Caco-2 (cell line): ENCODE measurements at regions not wholly inside any gene's neighbourhood (a gene's known extent, or its start where the extent isn't known, plus 50 kb on each side); places are given as distances from the start of the nearest gene placed in this dataset.

Source experiments
- BruUV-seq: library from RNA; stranded (reverse); fragments of 400-500 nt; replicated peaks from 2 replicates; lab custom pipeline; 2021; lab: Mats Ljungman, UMichigan
- CTCF ChIA-PET: fragments of 300-600 bp; sonication (Branson Sonifier 250); formaldehyde crosslinking; loops from one replicate; lab custom pipeline; 2022; ENCODE audit warnings: antibody characterized with exemption; lab: Charles Lee
- POLR2A ChIA-PET: fragments of 300-600 bp; sonication (Branson Sonifier 250); formaldehyde crosslinking; loops from one replicate; lab custom pipeline; 2022; ENCODE audit warnings: antibody characterized with exemption; lab: Charles Lee
- DNase-seq, 2 experiments: peaks; one replicate each; pipeline versions ENCODE4 v3.0.0 to v3.0.0-alpha.2; 2020 to 2022
- H3K27me3 ChIP-seq: replicated peaks from 2 replicates; pipeline ENCODE4 v1.6.0; 2011; ENCODE audit warnings: low read length; ENCODE audit not compliant: control insufficient read depth, insufficient read depth
- H3K36me3 ChIP-seq: 2 replicates; pipeline ENCODE4 v1.5.1; 2011; ENCODE audit warnings: low read length; ENCODE audit not compliant: control insufficient read depth, insufficient read depth
- H3K4me1 ChIP-seq: fragments of 250-450 bp; sonication (Bioruptor Pico); 2 replicates; pipeline ENCODE4 v1.5.1; 2020; ENCODE audit warnings: mild to moderate bottlenecking
- H3K4me3 ChIP-seq: 2 replicates; pipeline ENCODE4 v1.5.1; 2011; ENCODE audit warnings: low read depth, mild to moderate bottlenecking, control low read depth, low read length
- H3K9me3 ChIP-seq: fragments of 250-450 bp; sonication (Bioruptor Pico); 2 replicates; pipeline ENCODE4 v1.5.1; 2020; ENCODE audit warnings: mild to moderate bottlenecking, moderate library complexity
- H3K27ac Mint-ChIP-seq: one replicate; pipeline ENCODE4 v1.8.0; 2022; ENCODE audit warnings: mixed read lengths; ENCODE audit not compliant: unreplicated experiment
- H3K27me3 Mint-ChIP-seq: one replicate; pipeline ENCODE4 v1.8.0; 2022; ENCODE audit warnings: mixed read lengths; ENCODE audit not compliant: insufficient read depth, unreplicated experiment
- H3K36me3 Mint-ChIP-seq: one replicate; pipeline ENCODE4 v1.8.0; 2022; ENCODE audit warnings: mild to moderate bottlenecking, mixed read lengths; ENCODE audit not compliant: insufficient read depth, unreplicated experiment
- H3K4me1 Mint-ChIP-seq: one replicate; pipeline ENCODE4 v1.8.0; 2022; ENCODE audit warnings: low read depth, mixed read lengths; ENCODE audit not compliant: unreplicated experiment
- H3K4me3 Mint-ChIP-seq: one replicate; pipeline ENCODE4 v1.8.0; 2022; ENCODE audit warnings: mild to moderate bottlenecking, moderate library complexity, mixed read lengths; ENCODE audit not compliant: unreplicated experiment
- H3K9me3 Mint-ChIP-seq: one replicate; pipeline ENCODE4 v1.8.0; 2022; ENCODE audit warnings: mixed read lengths; ENCODE audit not compliant: unreplicated experiment
- CTCF ChIP-seq, 2 experiments: fragments of 200-600 bp in 1 of 2; IDR thresholded peaks; 1 replicate in 1 of 2; 2 replicates in 1 of 2; pipeline versions ENCODE4 v1.5.1 to v1.8.0; 2011 to 2022; ENCODE audit warnings: antibody characterized with exemption in 1 of 2, control low read depth in 1 of 2, inconsistent platforms in 1 of 2, low read depth in 1 of 2, low read length in 1 of 2, mild to moderate bottlenecking in 1 of 2, moderate library complexity in 1 of 2; ENCODE audit not compliant: insufficient read depth in 1 of 2, severe bottlenecking in 1 of 2, unreplicated experiment in 1 of 2
- intact Hi-C: fragments of 100-400 bp; cut with micrococcal nuclease; formaldehyde crosslinking; loops from one replicate; pipeline ENCODE4 v1.10.0; 2022; ENCODE audit not compliant: unreplicated experiment

DNA sequence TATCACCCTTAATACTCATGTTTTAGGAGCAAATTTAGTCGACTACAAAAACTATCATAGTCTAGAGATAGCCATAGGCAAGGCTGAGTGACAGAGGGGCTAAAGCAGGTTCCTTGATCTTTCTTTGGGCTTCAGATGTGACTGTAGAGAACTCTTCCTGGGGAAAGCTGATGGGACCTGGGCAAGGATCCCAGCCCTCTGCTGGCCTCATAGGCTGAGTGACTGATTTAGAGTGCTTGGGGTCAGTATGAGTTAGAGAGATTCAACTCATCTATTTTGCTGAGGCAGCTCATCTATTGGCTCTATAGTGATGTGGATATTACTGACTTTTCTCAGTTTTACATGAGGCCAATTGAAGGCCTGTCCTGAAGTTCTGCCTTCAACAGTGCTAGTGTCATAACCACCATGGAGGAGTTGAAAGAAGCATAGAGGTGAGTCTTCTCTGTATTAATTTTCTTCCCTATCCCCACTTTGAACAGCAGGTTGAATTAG is 81.6 kb downstream of the SAMD9 start:
- Histone ChIP-seq H3K4me1 (no peaks in the 10 kb centered on the region), H3K27me3 (no peaks in the 10 kb centered on the region), H3K4me3 (no peak overlapping the region), H3K9me3 (peaks cover 11% of the 10 kb centered on the region; the same call in 1 of the 2 replicates), H3K36me3 (no peaks in the 10 kb centered on the region)
- Mint-ChIP-seq H3K9me3 (no peaks in the 10 kb centered on the region), H3K27ac (no peak overlapping the region), H3K4me1 (no peaks in the 10 kb centered on the region), H3K4me3 (no peak overlapping the region), H3K36me3 (no peaks in the 10 kb centered on the region), H3K27me3 (peaks cover 6% of the 10 kb centered on the region)
- ChIA-PET POLR2A (no interaction called here), CTCF (interaction anchor here (0.6 kb wide), 1 partner anchor 156 kb away, joined by 3 read pairs; no protein-coding TSS in a partner anchor)
- no peak for DNase-seq
- intact Hi-C loops, result no loop called here
- TF ChIP-seq CTCF (IDR thresholded peaks at IDR 0.05; ENCODE audit: insufficient read depth in 1 of 2, low read depth in 1 of 2, low read length in 1 of 2, severe bottlenecking in 1 of 2, unreplicated experiment in 1 of 2), result no peak
- BruUV-seq, result no TSS peak

DNA sequence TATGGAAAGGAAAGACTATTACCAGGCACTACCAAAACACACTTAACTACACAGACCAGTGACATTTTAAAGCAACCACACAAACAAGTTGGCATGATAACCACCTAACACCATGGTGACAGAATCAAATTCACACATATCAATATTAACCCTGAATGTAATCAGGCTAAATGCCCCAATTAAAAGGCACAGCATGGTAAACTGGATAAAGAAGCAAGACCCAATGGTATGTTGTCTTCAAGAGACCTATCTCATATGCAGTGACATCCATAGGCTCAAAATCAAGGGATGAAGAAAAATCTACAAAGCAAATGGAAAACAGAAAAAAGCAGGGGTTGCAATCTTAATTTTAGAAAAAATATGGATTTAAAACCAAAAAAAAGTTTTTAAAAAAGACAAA is 86.0 kb downstream of the SAMD9 start:
- H3K27me3 Mint-ChIP-seq, result peaks cover 6% of the 10 kb centered on the region
- peaks cover 11% of the 10 kb centered on the region; the same call in 1 of the 2 replicates for H3K9me3 ChIP-seq
- intact Hi-C loops, result no loop called here
- no peaks in the 10 kb centered on the region for H3K9me3 Mint-ChIP-seq
- no peak for DNase-seq
- POLR2A ChIA-PET, result no interaction called here
- H3K4me3 ChIP-seq, result no peak overlapping the region
- H3K36me3 Mint-ChIP-seq, result no peaks in the 10 kb centered on the region
- no peaks in the 10 kb centered on the region for H3K4me1 Mint-ChIP-seq
- BruUV-seq, result no TSS peak
- no peak overlapping the region for H3K4me3 Mint-ChIP-seq
- TF ChIP-seq CTCF (IDR thresholded peaks at IDR 0.05; ENCODE audit: insufficient read depth in 1 of 2, low read depth in 1 of 2, low read length in 1 of 2, severe bottlenecking in 1 of 2, unreplicated experiment in 1 of 2), result no peak
- CTCF ChIA-PET, result no interaction called here
- H3K36me3 ChIP-seq, result no peaks in the 10 kb centered on the region
- no peaks in the 10 kb centered on the region for H3K27me3 ChIP-seq
- H3K27ac Mint-ChIP-seq, result no peak overlapping the region
- no peaks in the 10 kb centered on the region for H3K4me1 ChIP-seq

DNA sequence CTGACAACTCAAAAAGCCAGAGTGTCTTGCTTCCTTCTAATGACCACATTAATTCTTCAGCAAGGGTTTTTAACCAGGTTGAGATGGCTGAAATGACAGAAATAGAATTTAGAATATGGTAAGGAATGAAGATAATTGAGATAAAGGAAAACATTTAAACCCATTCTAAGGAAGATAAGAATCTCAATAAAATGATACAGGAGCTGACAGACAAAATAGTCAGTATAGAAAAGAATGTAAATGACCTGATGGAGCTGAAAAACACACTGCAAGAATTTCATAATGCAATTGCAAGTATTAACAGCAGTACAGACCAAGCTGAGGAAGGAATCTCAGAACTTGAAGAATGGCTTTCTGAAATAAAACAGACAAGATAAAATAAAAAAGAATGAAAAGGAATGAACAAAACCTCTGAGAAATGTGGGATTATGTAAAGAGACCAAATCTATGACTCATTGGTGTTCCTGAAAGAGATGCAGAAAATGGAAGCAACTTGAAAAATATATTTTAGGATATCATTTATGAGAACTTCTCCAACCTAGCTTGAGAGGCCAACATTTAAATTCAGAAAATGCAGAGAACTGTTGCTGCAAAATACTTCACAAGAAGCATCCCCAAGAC is 87.1 kb downstream of the SAMD9 start:
- no peaks in the 10 kb centered on the region for H3K9me3 Mint-ChIP-seq
- CTCF ChIA-PET, result no interaction called here
- no peak for DNase-seq
- no peaks in the 10 kb centered on the region for H3K36me3 Mint-ChIP-seq
- H3K27ac Mint-ChIP-seq, result no peak overlapping the region
- peaks cover 11% of the 10 kb centered on the region; the same call in 1 of the 2 replicates for H3K9me3 ChIP-seq
- H3K27me3 Mint-ChIP-seq, result peaks cover 6% of the 10 kb centered on the region
- no peaks in the 10 kb centered on the region for H3K36me3 ChIP-seq
- no peaks in the 10 kb centered on the region for H3K4me1 Mint-ChIP-seq
- no TSS peak for BruUV-seq
- POLR2A ChIA-PET, result no interaction called here
- no peak for TF ChIP-seq CTCF (IDR thresholded peaks at IDR 0.05; ENCODE audit: insufficient read depth in 1 of 2, low read depth in 1 of 2, low read length in 1 of 2, severe bottlenecking in 1 of 2, unreplicated experiment in 1 of 2)
- no peaks in the 10 kb centered on the region for H3K27me3 ChIP-seq
- intact Hi-C loops, result no loop called here
- no peaks in the 10 kb centered on the region for H3K4me1 ChIP-seq
- H3K4me3 ChIP-seq, result no peak overlapping the region
- H3K4me3 Mint-ChIP-seq, result no peak overlapping the region
